ENCODE measurements at regions not wholly inside any gene's neighbourhood (a gene's known extent, or its start where the extent isn't known, plus 50 kb on each side); places are given as distances from the start of the nearest gene placed in this dataset.

- TF ChIP-seq POLR2A (IDR thresholded peaks at IDR 0.05; ENCODE audit: low read depth, low read length): no peak
- TF ChIP-seq POLR2AphosphoS5 (IDR thresholded peaks at IDR 0.05; ENCODE audit: low read depth, low read length): no peak
These were observed 190.6 kb upstream of the RFX3 start for GRCh38 chr9:3716415-3716814.
